BJ (cell line): ENCODE measurements at regions not wholly inside any gene's neighbourhood (a gene's known extent, or its start where the extent isn't known, plus 50 kb on each side); places are given as distances from the start of the nearest gene placed in this dataset.

Experiments used
- CTCF ChIA-PET: fragments of 350-600 bp; formaldehyde crosslinking; extraction: SDS; loops from one replicate; lab custom pipeline; 2021; ENCODE audit warnings: antibody characterized with exemption, inconsistent platforms; lab: Yijun Ruan, JAX
- POLR2A ChIA-PET: fragments of 300-600 bp; sonication (Branson Sonifier 250); formaldehyde crosslinking; extraction: SDS; loops from one replicate; lab custom pipeline; 2021; ENCODE audit warnings: antibody characterized with exemption; lab: Charles Lee
- DNase-seq: peaks from one replicate; pipeline ENCODE4 v3.0.0-alpha.2; 2011; ENCODE audit warnings: low read depth
- H3K27me3 ChIP-seq: 2 replicates; pipeline ENCODE4 v1.6.0; 2011; ENCODE audit warnings: low read length; ENCODE audit not compliant: control insufficient read depth, insufficient read depth
- H3K36me3 ChIP-seq: 2 replicates; pipeline ENCODE4 v1.5.1; 2011; ENCODE audit warnings: low read length; ENCODE audit not compliant: control insufficient read depth, insufficient read depth
- H3K4me3 ChIP-seq: 2 replicates; pipeline ENCODE4 v1.5.1; 2011; ENCODE audit warnings: low read depth, mild to moderate bottlenecking, control low read depth, low read length
- TF ChIP-seq, protein P1 (sequence below): IDR thresholded peaks from 2 replicates; pipeline ENCODE4 v1.5.1; 2011; ENCODE audit warnings: low read depth, mild to moderate bottlenecking, control low read depth, inconsistent platforms, low read length, moderate library complexity; ENCODE audit not compliant: insufficient read depth

DNA sequence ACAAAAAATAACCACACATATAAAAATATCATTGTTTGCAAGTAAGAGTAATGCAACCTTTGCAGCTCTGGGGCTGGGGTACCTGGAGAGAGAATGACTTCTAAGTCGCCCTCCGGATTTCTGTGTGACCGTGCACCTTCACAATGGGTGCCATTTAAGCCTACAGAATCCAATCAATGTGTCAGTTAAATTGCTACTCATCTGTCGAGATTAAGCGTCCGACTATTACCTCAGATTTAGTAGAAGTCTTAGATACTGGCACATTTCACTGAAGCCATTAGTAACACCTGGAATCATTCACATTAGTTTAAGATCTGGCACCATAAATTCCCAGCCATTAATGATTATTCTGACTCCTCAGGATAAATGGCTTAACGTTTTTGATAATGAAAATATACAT lies 507.3 kb upstream of the MGMT start:
- no peak for DNase-seq

DNA sequence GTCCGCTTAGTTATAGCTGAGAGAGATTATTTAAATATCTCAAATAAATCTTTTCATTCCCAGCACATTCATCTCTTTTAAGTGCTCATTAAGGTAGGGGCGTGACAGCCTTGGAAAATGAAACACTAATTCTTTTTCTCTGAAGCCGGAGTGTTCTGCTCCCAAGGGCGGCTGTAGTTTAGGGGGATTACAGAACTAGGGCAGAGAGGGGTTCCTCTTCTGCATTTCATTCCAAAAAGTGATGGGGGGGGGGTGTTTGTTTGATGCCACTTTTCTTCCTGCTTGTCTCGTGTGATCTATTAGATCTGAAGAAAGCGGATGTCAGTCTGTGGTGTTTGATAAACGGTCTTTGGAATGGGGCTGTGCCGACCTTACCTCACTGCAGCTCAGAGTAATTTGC lies 506.5 kb upstream of the MGMT start:
- no peak for DNase-seq
- ChIA-PET CTCF (interaction anchor here (0.6 to 1.0 kb wide), 2 partner anchors 9 to 79 kb away, joined by 4 read pairs; no protein-coding TSS in a partner anchor), POLR2A (no interaction called here)
- TF ChIP-seq, protein P1, sequence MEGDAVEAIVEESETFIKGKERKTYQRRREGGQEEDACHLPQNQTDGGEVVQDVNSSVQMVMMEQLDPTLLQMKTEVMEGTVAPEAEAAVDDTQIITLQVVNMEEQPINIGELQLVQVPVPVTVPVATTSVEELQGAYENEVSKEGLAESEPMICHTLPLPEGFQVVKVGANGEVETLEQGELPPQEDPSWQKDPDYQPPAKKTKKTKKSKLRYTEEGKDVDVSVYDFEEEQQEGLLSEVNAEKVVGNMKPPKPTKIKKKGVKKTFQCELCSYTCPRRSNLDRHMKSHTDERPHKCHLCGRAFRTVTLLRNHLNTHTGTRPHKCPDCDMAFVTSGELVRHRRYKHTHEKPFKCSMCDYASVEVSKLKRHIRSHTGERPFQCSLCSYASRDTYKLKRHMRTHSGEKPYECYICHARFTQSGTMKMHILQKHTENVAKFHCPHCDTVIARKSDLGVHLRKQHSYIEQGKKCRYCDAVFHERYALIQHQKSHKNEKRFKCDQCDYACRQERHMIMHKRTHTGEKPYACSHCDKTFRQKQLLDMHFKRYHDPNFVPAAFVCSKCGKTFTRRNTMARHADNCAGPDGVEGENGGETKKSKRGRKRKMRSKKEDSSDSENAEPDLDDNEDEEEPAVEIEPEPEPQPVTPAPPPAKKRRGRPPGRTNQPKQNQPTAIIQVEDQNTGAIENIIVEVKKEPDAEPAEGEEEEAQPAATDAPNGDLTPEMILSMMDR: no peak
- no peaks in the 10 kb centered on the region for H3K27me3 ChIP-seq
- H3K4me3 ChIP-seq: no peak overlapping the region
- H3K36me3 ChIP-seq: no peaks in the 10 kb centered on the region

More for the DNA sequence above, 507.3 kb upstream of the MGMT start:
- ChIA-PET POLR2A (no interaction called here), CTCF (interaction anchor here (1.0 kb wide), 1 partner anchor 8 kb away, joined by 4 read pairs; no protein-coding TSS in a partner anchor)
- no peak overlapping the region for H3K4me3 ChIP-seq
- H3K36me3 ChIP-seq: no peaks in the 10 kb centered on the region
- H3K27me3 ChIP-seq: no peaks in the 10 kb centered on the region
- TF ChIP-seq, protein P1: no peak

DNA sequence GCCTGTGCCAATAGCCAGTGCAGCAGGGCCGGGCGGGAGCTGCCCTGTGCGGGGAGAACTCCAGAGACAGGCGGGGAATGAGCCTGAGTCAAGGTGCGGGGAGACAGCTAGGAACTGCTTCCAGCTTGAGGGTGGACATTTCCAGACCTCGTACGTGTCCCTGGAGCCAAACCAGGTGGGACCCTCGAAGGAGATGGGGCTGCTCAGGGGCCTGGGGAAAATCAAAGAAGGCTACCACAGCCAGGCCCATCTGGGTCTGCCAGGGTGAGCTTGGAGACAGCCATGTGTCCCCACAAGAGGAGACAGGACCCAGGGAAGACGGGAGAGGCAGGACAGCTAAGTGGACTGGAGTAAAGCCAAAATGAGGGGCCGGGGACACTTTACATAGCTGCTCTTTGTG lies 504.9 kb upstream of the MGMT start:
- Histone ChIP-seq H3K36me3 (no peaks in the 10 kb centered on the region), H3K4me3 (no peak overlapping the region), H3K27me3 (no peaks in the 10 kb centered on the region)
- TF ChIP-seq, protein P1: no peak
- ChIA-PET CTCF (no interaction called here), POLR2A (no interaction called here)
- no peak for DNase-seq

DNA sequence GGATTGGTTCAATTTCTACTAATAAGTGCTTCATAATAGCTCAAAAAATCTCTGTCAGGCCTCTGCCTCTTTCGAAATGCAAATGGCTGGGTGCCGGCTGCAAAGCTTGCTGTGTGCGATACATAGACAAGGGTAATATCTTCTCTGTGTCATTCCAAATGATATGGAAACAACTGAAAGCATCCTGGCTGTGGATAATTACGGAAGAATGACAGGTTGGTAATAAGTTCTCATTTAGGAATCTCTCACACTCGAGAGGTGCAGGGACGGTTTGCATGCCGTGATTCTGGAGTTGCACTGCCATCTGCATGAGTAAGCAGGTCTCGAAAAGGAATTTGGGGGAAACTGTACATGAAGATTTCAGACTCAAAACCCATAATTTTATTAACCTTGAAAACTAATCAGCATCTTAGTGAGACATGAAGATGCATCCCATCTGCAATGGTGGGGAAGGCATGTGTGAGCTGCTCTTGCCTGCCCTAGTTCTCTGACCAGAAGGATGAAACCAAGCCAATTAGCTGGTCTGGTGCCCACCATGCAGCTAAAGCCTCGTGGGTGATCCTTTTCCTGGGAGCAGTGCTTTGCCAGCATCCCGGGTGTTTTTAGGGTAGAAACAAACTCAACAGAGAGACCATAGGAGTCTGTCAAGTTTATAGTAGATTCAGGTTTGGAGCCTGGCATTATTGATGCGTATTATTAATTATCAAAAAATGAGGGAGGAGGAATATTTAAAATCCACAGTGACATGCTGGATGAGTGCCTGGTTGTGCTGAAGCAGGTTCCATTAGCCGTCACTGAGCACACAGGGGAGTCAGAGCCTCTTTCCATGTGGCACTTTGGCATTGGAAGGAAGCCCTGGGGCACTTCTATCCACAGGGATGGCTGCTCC lies 503.6 kb upstream of the MGMT start:
- H3K4me3 ChIP-seq: no peak overlapping the region
- DNase-seq: no peak

DNA sequence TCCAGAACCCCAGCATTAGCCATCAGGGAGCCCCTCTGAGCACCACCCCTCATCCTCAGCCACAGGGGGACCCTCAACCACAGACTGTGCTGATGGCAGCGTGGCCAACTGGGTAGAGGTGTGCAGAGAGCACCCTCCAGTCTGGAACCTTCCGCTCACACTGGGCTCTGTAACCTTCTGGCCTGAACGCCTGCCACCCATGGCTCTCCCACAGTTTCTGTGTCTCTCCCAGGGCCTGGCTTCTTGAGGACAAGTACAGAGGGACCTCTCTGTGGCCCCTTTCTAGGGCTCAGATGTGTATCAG lies 503.0 kb upstream of the MGMT start:
- Histone ChIP-seq H3K36me3 (no peaks in the 10 kb centered on the region), H3K4me3 (no peak overlapping the region), H3K27me3 (no peaks in the 10 kb centered on the region)
- ChIA-PET POLR2A (no interaction called here), CTCF (no interaction called here)
- TF ChIP-seq, protein P1: no peak
- DNase-seq: no peak

More for the DNA sequence above, 503.6 kb upstream of the MGMT start:
- ChIA-PET POLR2A (no interaction called here), CTCF (no interaction called here)
- no peaks in the 10 kb centered on the region for H3K27me3 ChIP-seq
- TF ChIP-seq, protein P1: no peak
- no peaks in the 10 kb centered on the region for H3K36me3 ChIP-seq
